Cardiac fibroblast (primary cell): ENCODE measurements at regions not wholly inside any gene's neighbourhood (a gene's known extent, or its start where the extent isn't known, plus 50 kb on each side); places are given as distances from the start of the nearest gene placed in this dataset.
"Not testable (repeated sequence)": the region's sequence is repeated elsewhere in the genome, so short reads cannot be mapped to it uniquely, and the experiment has no call there.

ENCODE experiments used
- DNase-seq, 2 donors: peaks; one replicate each; pipeline versions ENCODE4 v3.0.0 to v3.0.0-alpha.2; 2010; ENCODE audit warnings: low read depth in 2 of 2
- H3K4me3 ChIP-seq, 2 donors: replicated peaks in 1 of 2; 1 replicate in 1 of 2; 2 replicates in 1 of 2; pipeline ENCODE4 v1.5.1; 2011; ENCODE audit warnings: low read depth in 2 of 2, low read length in 2 of 2, mild to moderate bottlenecking in 2 of 2, moderate library complexity in 1 of 2
- TF ChIP-seq, protein P1 (sequence below): IDR thresholded peaks from one replicate; pipeline ENCODE4 v1.5.1; 2011; ENCODE audit warnings: low read depth, mild to moderate bottlenecking, low read length, inconsistent platforms

DNA sequence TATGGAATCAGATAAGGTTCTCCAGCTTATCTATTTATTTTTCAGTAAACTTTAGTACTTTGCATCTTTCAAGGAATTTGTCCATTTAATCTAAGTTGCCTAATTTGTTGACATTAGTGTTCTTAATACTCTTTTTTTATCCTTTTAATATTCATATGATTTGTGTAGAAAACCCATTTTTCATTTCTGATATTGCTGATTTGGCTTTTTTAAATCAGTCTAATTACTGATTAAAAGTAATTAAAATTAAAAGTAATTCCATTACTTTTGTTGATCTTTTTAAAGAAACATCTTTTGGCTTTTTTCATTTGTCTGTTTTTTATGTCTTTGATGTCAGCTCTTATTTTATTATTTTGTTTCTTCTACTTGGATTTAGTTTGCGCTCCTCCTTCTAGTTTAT, 101.2 kb downstream of the CGGBP1 start:
- TF ChIP-seq, protein P1, sequence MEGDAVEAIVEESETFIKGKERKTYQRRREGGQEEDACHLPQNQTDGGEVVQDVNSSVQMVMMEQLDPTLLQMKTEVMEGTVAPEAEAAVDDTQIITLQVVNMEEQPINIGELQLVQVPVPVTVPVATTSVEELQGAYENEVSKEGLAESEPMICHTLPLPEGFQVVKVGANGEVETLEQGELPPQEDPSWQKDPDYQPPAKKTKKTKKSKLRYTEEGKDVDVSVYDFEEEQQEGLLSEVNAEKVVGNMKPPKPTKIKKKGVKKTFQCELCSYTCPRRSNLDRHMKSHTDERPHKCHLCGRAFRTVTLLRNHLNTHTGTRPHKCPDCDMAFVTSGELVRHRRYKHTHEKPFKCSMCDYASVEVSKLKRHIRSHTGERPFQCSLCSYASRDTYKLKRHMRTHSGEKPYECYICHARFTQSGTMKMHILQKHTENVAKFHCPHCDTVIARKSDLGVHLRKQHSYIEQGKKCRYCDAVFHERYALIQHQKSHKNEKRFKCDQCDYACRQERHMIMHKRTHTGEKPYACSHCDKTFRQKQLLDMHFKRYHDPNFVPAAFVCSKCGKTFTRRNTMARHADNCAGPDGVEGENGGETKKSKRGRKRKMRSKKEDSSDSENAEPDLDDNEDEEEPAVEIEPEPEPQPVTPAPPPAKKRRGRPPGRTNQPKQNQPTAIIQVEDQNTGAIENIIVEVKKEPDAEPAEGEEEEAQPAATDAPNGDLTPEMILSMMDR = no peak
- DNase-seq = no peak
- H3K4me3 ChIP-seq = no peak overlapping the region

DNA sequence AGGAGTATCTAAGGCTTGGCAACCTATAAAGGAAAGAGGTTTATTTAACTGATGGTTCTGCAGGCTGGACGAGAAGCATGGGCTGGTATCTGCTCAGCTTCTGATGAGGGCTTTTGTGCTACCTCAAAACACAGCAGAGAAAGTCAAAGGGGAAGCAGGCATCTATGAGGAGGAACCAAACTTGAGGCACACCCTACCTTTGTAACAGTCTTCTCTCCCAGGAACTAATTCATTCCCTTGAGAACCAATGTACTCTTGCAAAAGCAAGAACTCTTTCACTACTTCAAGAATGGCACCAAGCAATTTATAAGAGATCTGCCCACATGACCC, 109.0 kb downstream of the CGGBP1 start:
- no peak for DNase-seq
- TF ChIP-seq, protein P1 = no peak
- no peak overlapping the region for H3K4me3 ChIP-seq

GRCh38 chr3:87949189-87949878, 109.5 kb downstream of the CGGBP1 start:
- H3K4me3 ChIP-seq = no peak overlapping the region
- TF ChIP-seq, protein P1 = no peak
- no peak for DNase-seq

DNA sequence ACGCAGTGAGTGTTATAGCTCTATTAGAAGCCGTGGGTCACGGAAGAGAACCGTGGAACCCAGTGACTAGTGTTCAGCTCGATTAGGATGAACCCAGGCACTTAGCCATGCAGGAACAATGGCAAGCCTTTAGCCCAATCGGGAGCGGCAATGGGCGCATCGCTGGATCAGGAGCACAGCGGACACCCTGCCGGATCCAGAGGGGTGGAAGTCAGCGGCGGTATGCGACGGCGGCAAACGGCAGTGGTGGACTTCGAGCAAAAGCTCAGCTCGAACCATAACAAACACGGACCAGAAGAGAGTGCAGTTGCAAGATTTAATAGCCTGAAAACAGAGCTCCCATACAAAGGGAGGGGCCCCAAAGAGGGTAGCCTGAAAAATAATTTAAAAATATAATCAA, 112.8 kb downstream of the CGGBP1 start:
- not testable (repeated sequence) for DNase-seq, H3K4me3 ChIP-seq

DNA sequence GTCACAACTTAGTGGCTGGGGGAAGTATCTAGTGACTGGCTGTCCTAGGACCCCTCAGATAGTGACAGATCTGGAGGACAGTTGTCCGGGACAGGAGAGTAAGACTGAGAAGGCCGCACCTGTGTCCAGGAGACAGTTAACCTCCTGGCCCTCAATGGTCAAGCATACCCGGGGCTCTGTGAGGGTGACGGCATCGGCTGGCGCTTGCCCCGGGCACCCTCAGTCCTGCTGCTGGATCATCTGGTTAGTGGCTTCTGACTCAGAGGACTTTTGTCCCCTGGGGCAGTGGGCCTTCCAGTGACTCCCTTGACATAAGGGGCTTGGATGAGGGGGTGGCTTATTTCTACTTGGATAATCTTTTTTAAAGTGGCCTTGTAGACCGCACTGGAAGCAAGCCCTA, 116.5 kb downstream of the CGGBP1 start:
- not testable (repeated sequence) for H3K4me3 ChIP-seq, DNase-seq

DNA sequence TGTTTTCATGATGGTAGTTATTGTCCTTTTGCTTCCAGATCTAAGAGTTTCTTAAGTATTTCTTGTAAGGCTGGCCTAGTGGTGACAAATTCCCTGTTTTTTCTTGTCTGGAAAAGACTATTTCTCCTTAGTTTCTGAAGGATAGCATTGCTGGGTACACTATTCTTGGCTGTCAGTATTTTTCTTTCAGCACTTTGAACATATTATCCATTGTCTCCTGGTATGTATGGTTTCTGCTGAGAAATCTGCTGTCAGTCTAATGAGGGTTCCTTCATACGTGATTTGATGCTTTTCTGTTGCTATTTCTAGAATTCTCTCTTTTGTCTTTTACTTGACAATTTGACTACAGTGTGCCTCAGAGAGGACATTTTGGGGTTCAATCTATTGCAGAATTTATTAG, 134.3 kb downstream of the CGGBP1 start:
- no peak for DNase-seq
- TF ChIP-seq, protein P1 = no peak
- H3K4me3 ChIP-seq = no peak overlapping the region

- TF ChIP-seq, protein P1 = no peak
- no peak overlapping the region for H3K4me3 ChIP-seq
- DNase-seq = no peak
Measured at GRCh38 chr3:87920549-87920948, 138.3 kb downstream of the CGGBP1 start.

- H3K4me3 ChIP-seq = no peak overlapping the region
- TF ChIP-seq, protein P1 = no peak
- no peak for DNase-seq
Measured at GRCh38 chr3:87901141-87901540, 157.7 kb downstream of the CGGBP1 start.
